HEK293 (cell line): ENCODE measurements at regions not wholly inside any gene's neighbourhood (a gene's known extent, or its start where the extent isn't known, plus 50 kb on each side); places are given as distances from the start of the nearest gene placed in this dataset.

Experiments used
- REPIN1 ChIP-seq: fragments of 450-650 bp; formaldehyde crosslinking; IDR thresholded peaks from 2 replicates; pipeline ENCODE4 v1.5.1; 2017; ENCODE audit warnings: missing biosample characterization, missing genetic modification characterization, low read depth
- SALL2 ChIP-seq: fragments of 450-650 bp; formaldehyde crosslinking; IDR thresholded peaks from 2 replicates; pipeline ENCODE4 v1.5.0; 2017; ENCODE audit warnings: missing biosample characterization, mild to moderate bottlenecking, missing genetic modification characterization, borderline replicate concordance
- YY1 ChIP-seq: fragments of 450-650 bp; formaldehyde crosslinking; IDR thresholded peaks from 2 replicates; pipeline ENCODE4 v1.5.1; 2018; ENCODE audit warnings: missing biosample characterization, missing genetic modification characterization
- ZNF184 ChIP-seq: fragments of 450-650 bp; IDR thresholded peaks from 2 replicates; pipeline ENCODE4 v1.5.1; 2018; ENCODE audit warnings: missing biosample characterization, mild to moderate bottlenecking, missing genetic modification characterization
- ZNF366 ChIP-seq: fragments of 450-650 bp; formaldehyde crosslinking; conservative IDR thresholded peaks from 2 replicates; pipeline ENCODE4 v1.5.1; 2016; ENCODE audit warnings: missing biosample characterization, missing genetic modification characterization
- ZNF391 ChIP-seq: fragments of 450-650 bp; formaldehyde crosslinking; IDR thresholded peaks from 2 replicates; pipeline ENCODE4 v1.5.1; 2016; ENCODE audit warnings: low read depth, missing biosample characterization, missing genetic modification characterization, borderline replicate concordance
- ZNF747 ChIP-seq: fragments of 450-650 bp; formaldehyde crosslinking; IDR thresholded peaks from 2 replicates; pipeline ENCODE4 v1.5.1; 2016; ENCODE audit warnings: missing biosample characterization, missing genetic modification characterization
- TF ChIP-seq, protein P1 (sequence below): fragments of 450-650 bp; formaldehyde crosslinking; IDR thresholded peaks from 2 replicates; pipeline ENCODE4 v1.5.1; 2016; ENCODE audit warnings: missing biosample characterization, missing genetic modification characterization
- TF ChIP-seq, protein P2 (sequence below): fragments of 450-650 bp; formaldehyde crosslinking; IDR thresholded peaks from 2 replicates; pipeline ENCODE4 v1.5.1; 2016; ENCODE audit warnings: missing biosample characterization, missing genetic modification characterization, low read depth
- TF ChIP-seq, protein P3 (sequence below): fragments of 450-650 bp; formaldehyde crosslinking; IDR thresholded peaks from 2 replicates; pipeline ENCODE4 v1.5.1; 2016; ENCODE audit warnings: missing biosample characterization, missing genetic modification characterization

DNA sequence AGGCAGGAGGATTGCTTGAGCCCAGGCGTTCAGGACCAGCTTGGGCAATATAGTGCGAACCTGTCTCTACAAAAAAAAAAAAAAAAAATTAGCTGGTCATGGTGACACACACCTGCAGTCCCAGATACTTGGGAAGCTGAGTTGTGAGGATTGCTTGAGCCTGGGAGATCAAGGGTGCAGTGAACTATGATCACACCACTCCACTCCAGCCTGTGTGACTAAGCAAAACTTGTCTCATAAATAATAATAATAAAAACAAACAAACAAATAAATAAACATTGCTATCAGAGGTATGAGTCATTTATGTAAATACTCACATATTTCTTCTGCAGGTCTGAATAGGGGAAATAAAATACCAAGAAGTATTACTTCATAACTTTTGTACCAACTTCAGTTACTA lies 1372.7 kb upstream of the AGA start:
- no peak for TF ChIP-seq ZNF747 (tag by site-specific recombination)
- TF ChIP-seq, protein P1, sequence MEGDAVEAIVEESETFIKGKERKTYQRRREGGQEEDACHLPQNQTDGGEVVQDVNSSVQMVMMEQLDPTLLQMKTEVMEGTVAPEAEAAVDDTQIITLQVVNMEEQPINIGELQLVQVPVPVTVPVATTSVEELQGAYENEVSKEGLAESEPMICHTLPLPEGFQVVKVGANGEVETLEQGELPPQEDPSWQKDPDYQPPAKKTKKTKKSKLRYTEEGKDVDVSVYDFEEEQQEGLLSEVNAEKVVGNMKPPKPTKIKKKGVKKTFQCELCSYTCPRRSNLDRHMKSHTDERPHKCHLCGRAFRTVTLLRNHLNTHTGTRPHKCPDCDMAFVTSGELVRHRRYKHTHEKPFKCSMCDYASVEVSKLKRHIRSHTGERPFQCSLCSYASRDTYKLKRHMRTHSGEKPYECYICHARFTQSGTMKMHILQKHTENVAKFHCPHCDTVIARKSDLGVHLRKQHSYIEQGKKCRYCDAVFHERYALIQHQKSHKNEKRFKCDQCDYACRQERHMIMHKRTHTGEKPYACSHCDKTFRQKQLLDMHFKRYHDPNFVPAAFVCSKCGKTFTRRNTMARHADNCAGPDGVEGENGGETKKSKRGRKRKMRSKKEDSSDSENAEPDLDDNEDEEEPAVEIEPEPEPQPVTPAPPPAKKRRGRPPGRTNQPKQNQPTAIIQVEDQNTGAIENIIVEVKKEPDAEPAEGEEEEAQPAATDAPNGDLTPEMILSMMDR = no peak
- no peak for TF ChIP-seq ZNF391
- TF ChIP-seq, protein P2, sequence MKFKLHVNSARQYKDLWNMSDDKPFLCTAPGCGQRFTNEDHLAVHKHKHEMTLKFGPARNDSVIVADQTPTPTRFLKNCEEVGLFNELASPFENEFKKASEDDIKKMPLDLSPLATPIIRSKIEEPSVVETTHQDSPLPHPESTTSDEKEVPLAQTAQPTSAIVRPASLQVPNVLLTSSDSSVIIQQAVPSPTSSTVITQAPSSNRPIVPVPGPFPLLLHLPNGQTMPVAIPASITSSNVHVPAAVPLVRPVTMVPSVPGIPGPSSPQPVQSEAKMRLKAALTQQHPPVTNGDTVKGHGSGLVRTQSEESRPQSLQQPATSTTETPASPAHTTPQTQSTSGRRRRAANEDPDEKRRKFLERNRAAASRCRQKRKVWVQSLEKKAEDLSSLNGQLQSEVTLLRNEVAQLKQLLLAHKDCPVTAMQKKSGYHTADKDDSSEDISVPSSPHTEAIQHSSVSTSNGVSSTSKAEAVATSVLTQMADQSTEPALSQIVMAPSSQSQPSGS (tag by site-specific recombination) = no peak
- no peak for TF ChIP-seq ZNF366
- TF ChIP-seq YY1 (tag by site-specific recombination) = no peak
- TF ChIP-seq SALL2 (tag by site-specific recombination) = no peak
- TF ChIP-seq ZNF184 (tag by site-specific recombination) = no peak
- TF ChIP-seq REPIN1 = no peak
- TF ChIP-seq, protein P3, sequence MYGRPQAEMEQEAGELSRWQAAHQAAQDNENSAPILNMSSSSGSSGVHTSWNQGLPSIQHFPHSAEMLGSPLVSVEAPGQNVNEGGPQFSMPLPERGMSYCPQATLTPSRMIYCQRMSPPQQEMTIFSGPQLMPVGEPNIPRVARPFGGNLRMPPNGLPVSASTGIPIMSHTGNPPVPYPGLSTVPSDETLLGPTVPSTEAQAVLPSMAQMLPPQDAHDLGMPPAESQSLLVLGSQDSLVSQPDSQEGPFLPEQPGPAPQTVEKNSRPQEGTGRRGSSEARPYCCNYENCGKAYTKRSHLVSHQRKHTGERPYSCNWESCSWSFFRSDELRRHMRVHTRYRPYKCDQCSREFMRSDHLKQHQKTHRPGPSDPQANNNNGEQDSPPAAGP (tag by site-specific recombination) = no peak
